ENCODE measurements at regions not wholly inside any gene's neighbourhood (a gene's known extent, or its start where the extent isn't known, plus 50 kb on each side); places are given as distances from the start of the nearest gene placed in this dataset.

DNA sequence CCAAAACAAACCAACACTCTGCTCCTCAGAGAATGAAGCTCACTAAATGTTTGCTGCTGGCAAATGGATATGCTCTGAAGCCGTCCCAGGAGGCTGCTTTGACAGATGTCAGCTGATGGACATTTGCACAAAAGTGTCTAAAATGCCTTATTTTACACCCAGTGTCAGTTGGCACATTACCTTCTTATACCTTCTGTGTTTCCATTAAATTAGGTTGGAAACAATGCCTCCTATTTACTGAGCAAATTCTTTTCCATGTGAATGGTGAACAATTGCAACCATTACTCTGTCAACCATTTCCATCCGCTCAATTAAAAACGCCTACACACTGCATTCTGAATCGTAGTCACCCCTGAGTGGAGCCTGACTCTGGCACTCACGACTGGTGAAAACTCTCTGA lies 1679.9 kb upstream of the FLRT2 start:
- DNase-seq (ENCODE audit: low spot score) = no peak
- in situ Hi-C loops (cut with MboI; ENCODE audit: low pct_unique_long_range_greater_than_20kb, low sequenced_read_pairs, unreplicated experiment) = no loop called here

DNA sequence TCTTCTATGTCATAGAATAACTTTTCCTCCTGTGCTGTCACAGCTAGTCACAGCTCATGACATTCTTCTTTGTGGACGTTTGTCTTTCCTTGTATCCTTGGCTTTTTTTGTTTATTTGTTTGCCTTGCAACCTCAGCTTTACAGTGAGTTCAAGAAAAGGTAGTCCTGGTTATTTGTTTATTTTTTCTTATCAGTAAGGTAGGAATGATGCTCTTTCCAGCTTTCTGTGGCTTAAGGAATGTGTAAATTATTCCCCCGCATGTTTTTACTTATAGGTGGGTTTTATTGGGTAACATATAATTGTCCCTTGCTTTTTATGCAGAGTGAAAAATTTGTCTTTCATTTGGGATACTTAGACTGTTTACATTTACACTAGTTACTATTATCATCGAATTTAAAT lies 1673.6 kb upstream of the FLRT2 start:
- in situ Hi-C loops (cut with MboI; ENCODE audit: low pct_unique_long_range_greater_than_20kb, low sequenced_read_pairs, unreplicated experiment) = no loop called here
- TF ChIP-seq, protein P1, sequence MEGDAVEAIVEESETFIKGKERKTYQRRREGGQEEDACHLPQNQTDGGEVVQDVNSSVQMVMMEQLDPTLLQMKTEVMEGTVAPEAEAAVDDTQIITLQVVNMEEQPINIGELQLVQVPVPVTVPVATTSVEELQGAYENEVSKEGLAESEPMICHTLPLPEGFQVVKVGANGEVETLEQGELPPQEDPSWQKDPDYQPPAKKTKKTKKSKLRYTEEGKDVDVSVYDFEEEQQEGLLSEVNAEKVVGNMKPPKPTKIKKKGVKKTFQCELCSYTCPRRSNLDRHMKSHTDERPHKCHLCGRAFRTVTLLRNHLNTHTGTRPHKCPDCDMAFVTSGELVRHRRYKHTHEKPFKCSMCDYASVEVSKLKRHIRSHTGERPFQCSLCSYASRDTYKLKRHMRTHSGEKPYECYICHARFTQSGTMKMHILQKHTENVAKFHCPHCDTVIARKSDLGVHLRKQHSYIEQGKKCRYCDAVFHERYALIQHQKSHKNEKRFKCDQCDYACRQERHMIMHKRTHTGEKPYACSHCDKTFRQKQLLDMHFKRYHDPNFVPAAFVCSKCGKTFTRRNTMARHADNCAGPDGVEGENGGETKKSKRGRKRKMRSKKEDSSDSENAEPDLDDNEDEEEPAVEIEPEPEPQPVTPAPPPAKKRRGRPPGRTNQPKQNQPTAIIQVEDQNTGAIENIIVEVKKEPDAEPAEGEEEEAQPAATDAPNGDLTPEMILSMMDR (IDR thresholded peaks at IDR 0.05; ENCODE audit: extremely low read depth, insufficient read depth, missing control alignments) = no peak
- DNase-seq (ENCODE audit: low spot score) = no peak

More for the DNA sequence above, 1679.9 kb upstream of the FLRT2 start:
- TF ChIP-seq, protein P1 (IDR thresholded peaks at IDR 0.05; ENCODE audit: extremely low read depth, insufficient read depth, missing control alignments) = no peak

DNA sequence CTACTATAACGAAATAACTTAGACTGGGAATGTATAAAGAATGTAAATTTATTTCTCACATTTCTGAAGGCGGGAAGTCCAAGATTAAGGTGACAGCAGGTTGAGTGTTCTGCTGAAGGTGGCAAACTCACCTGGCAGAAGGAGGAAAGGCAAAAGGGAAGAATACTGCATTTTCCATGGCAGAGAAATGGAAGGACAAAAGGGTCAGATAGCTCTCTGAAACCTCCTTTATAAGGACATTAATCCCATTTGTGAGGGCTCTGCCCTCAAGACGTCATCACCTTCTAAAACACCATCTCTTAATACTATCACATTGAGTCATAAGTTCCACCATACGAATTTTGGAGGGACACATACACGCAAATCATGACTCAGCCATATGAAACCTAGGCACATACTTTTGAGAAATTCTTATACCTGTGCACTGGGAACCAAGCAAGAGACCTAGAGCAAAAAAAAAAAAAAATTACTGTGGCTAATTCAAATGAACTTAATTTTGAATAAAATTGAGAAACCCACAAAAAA lies 1669.3 kb upstream of the FLRT2 start:
- in situ Hi-C loops (cut with MboI; ENCODE audit: low pct_unique_long_range_greater_than_20kb, low sequenced_read_pairs, unreplicated experiment) = no loop called here
- no peak for DNase-seq (ENCODE audit: low spot score)
- TF ChIP-seq, protein P1 (IDR thresholded peaks at IDR 0.05; ENCODE audit: extremely low read depth, insufficient read depth, missing control alignments) = no peak

DNA sequence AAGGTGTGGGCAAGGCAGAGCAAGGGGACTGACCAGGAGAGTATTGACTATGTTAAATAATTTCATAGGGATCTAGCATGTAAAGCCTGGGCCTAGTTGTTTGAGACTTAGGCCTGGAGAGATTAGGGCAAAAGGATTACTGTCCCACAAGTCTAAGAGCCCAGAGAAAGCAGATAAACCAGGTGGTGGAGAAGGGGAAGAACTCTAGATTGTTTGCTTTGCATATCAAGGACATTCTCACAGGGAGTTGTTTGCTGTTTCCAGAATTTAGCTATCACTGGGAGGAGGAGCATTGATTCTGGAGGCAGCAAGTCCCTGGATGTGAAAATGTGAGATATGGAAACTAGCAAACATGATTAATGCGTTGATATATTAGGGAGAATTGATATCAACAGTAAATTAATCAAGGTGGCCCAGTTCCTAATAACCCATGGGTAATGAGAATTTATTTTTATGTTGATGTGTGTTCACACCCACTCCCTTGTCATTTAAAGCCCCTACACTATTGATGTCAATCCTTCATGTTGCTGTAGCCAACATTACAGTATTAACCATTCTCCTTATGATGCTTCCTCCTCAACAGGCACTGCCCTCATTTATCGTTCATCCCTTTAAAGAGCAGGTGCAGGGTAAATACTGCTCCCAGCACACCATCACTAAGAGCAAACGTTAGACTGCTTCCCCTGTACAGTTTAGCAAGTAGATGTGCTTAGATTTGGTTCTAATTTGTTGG lies 1666.7 kb upstream of the FLRT2 start:
- TF ChIP-seq, protein P1 (IDR thresholded peaks at IDR 0.05; ENCODE audit: extremely low read depth, insufficient read depth, missing control alignments) = no peak
- no peak for DNase-seq (ENCODE audit: low spot score)
- in situ Hi-C loops (cut with MboI; ENCODE audit: low pct_unique_long_range_greater_than_20kb, low sequenced_read_pairs, unreplicated experiment) = no loop called here

DNA sequence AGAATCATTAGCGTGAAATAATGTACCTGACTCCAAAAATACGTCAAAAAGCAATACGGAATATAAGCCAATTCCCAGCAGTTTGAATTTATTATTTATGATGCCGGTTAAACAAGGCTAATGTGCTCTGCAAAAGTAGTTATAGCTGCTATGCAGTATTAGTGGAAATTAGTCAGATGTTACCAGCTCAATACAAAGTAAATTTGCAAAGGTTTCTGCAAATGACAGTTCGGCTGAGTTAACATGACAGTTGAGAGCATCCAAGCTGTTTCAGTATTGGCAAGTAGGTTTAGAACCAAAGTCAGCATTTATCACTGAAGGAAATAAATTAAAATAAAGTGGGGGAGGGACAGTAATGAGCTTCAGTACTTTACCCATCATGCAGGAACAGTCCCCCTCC lies 1665.8 kb upstream of the FLRT2 start:
- TF ChIP-seq, protein P1 (IDR thresholded peaks at IDR 0.05; ENCODE audit: extremely low read depth, insufficient read depth, missing control alignments) = no peak
- in situ Hi-C loops (cut with MboI; ENCODE audit: low pct_unique_long_range_greater_than_20kb, low sequenced_read_pairs, unreplicated experiment) = no loop called here
- DNase-seq (ENCODE audit: low spot score) = no peak

DNA sequence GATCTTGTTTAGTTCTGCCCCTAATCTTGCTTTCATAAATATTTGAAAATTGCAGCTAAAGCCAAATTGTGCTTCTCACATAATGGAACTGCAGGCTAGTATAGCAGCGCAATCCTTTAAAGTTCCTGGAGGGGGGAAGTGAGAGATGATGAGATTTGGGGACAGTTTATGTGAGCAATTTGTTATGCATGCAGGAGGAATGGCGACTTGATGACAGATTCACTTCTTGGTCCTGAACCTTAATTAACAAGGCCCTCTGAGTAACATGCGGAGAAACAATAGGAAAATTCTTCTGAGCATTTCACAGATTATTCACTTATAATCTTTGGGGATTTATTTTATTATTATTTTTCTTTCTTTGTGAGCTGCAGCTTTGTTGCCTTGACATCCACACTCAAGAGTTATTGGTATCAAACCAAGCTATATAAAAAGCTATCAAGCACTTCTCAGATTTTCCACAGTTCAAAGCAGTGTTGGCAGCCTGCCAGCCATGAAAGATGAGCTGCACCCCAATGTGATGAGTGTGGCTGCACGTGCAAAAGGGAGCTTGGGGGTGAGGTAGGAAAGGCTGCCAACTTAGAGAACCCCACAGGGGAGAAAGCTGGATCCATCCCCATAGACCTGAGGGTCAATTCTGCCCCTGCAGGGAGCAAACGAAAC lies 1662.2 kb upstream of the FLRT2 start:
- DNase-seq (ENCODE audit: low spot score) = no peak
- in situ Hi-C loops (cut with MboI; ENCODE audit: low pct_unique_long_range_greater_than_20kb, low sequenced_read_pairs, unreplicated experiment) = no loop called here
- TF ChIP-seq, protein P1 (IDR thresholded peaks at IDR 0.05; ENCODE audit: extremely low read depth, insufficient read depth, missing control alignments) = no peak
